ENCODE measurements at regions not wholly inside any gene's neighbourhood (a gene's known extent, or its start where the extent isn't known, plus 50 kb on each side); places are given as distances from the start of the nearest gene placed in this dataset.

- no peak for DNase-seq (ENCODE audit: low read depth)
- no peak overlapping the region for H3K4me3 ChIP-seq (ENCODE audit: low read length)
- TF ChIP-seq CTCF (conservative IDR thresholded peaks at IDR 0.05; ENCODE audit: low read length): no peak
Measured at GRCh38 chr7:84546403-84546802, 351.8 kb upstream of the SEMA3A start.

GRCh38 chr7:84538268-84538667 is 343.7 kb upstream of the SEMA3A start:
- TF ChIP-seq CTCF (conservative IDR thresholded peaks at IDR 0.05; ENCODE audit: low read length): no peak
- no peak overlapping the region for H3K4me3 ChIP-seq (ENCODE audit: low read length)
- no peak for DNase-seq (ENCODE audit: low read depth)

GRCh38 chr7:84536271-84536870 is 341.8 kb upstream of the SEMA3A start:
- no peak overlapping the region for H3K4me3 ChIP-seq (ENCODE audit: low read length)
- peak; percentile 70 for DNase-seq (ENCODE audit: low read depth)
- no peak for TF ChIP-seq CTCF (conservative IDR thresholded peaks at IDR 0.05; ENCODE audit: low read length)

GRCh38 chr7:84535580-84536270 is 341.1 kb upstream of the SEMA3A start:
- no peak for TF ChIP-seq CTCF (conservative IDR thresholded peaks at IDR 0.05; ENCODE audit: low read length)
- no peak overlapping the region for H3K4me3 ChIP-seq (ENCODE audit: low read length)
- no peak for DNase-seq (ENCODE audit: low read depth)

- DNase-seq (ENCODE audit: low read depth): no peak
- TF ChIP-seq CTCF (conservative IDR thresholded peaks at IDR 0.05; ENCODE audit: low read length): no peak
- H3K4me3 ChIP-seq (ENCODE audit: low read length): no peak overlapping the region
Measured at GRCh38 chr7:84533182-84533581, 338.6 kb upstream of the SEMA3A start.

GRCh38 chr7:84532196-84532595 is 337.6 kb upstream of the SEMA3A start:
- no peak for TF ChIP-seq CTCF (conservative IDR thresholded peaks at IDR 0.05; ENCODE audit: low read length)
- H3K4me3 ChIP-seq (ENCODE audit: low read length): no peak overlapping the region
- no peak for DNase-seq (ENCODE audit: low read depth)

Measured in AG10803 (cell line).